Osteoblast (primary cell): ENCODE measurements at regions not wholly inside any gene's neighbourhood (a gene's known extent, or its start where the extent isn't known, plus 50 kb on each side); places are given as distances from the start of the nearest gene placed in this dataset.

Experiments used
- DNase-seq: peaks from one replicate; pipeline ENCODE4 v3.0.0; 2011; ENCODE audit warnings: low spot score, mixed read lengths; ENCODE audit not compliant: insufficient read length; ENCODE audit errors: missing footprints
- H2AFZ ChIP-seq: 2 replicates; pipeline ENCODE4 v1.6.0; 2011; ENCODE audit warnings: mild to moderate bottlenecking, low read length
- H3K27ac ChIP-seq: 2 replicates; pipeline ENCODE4 v1.5.1; 2011; ENCODE audit warnings: mild to moderate bottlenecking, low read depth, low read length, moderate library complexity
- H3K27me3 ChIP-seq: 2 replicates; pipeline ENCODE4 v1.6.0; 2012; ENCODE audit warnings: mild to moderate bottlenecking, control low read depth, inconsistent platforms, low read length, moderate library complexity; ENCODE audit not compliant: insufficient read depth
- H3K36me3 ChIP-seq: 2 replicates; pipeline ENCODE4 v1.5.1; 2011; ENCODE audit warnings: mild to moderate bottlenecking, low read length, control low read depth, moderate library complexity; ENCODE audit not compliant: insufficient read depth
- H3K4me1 ChIP-seq: 2 replicates; pipeline ENCODE4 v1.5.1; 2011; ENCODE audit warnings: mild to moderate bottlenecking, low read length, control low read depth, moderate library complexity; ENCODE audit not compliant: insufficient read depth
- H3K4me2 ChIP-seq: 2 replicates; pipeline ENCODE4 v1.6.0; 2011; ENCODE audit warnings: mild to moderate bottlenecking, low read length; ENCODE audit not compliant: insufficient read depth
- H3K4me3 ChIP-seq: fragments of 200-600 bp; sonication (generic); 3 replicates; pipeline ENCODE4 v1.5.1; 2012; ENCODE audit warnings: mild to moderate bottlenecking, low read length, inconsistent platforms; ENCODE audit not compliant: insufficient read depth
- H3K79me2 ChIP-seq: 2 replicates; pipeline ENCODE4 v1.6.0; 2012; ENCODE audit warnings: mild to moderate bottlenecking, low read length, control low read depth, inconsistent platforms; ENCODE audit not compliant: insufficient read depth
- H3K9me3 ChIP-seq: 2 replicates; pipeline ENCODE4 v1.5.1; 2011; ENCODE audit warnings: low read depth, low read length, control low read depth
- H4K20me1 ChIP-seq: 2 replicates; pipeline ENCODE4 v1.6.0; 2012; ENCODE audit warnings: mild to moderate bottlenecking, low read length, control low read depth; ENCODE audit not compliant: insufficient read depth
- TF ChIP-seq, protein P1 (sequence below): IDR thresholded peaks from 2 replicates; pipeline ENCODE4 v1.5.1; 2011; ENCODE audit warnings: mild to moderate bottlenecking, low read depth, low read length, moderate library complexity; ENCODE audit errors: extremely low read depth

DNA sequence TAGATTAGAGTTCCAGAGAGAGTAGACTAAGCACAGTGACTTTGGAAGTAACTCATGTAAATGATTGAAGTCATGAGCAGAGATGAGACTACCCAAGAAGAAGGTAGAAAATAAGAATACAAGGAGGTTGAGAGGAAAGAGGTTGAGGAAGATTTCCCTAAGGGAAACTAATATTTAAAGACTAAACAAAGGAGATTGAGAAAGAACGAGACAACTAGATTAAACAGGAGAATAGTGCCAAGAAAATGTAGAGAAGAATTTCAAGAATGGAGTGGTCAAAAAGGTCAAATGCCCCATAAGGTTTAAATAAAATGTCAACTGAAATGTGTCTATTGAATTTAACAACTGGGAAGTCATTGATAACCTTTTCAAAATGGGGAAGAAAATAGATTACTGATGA is 59.0 kb downstream of the RPS29 start:
- no peaks in the 10 kb centered on the region for H3K4me1 ChIP-seq
- H3K4me3 ChIP-seq: no peak overlapping the region
- no peaks in the 10 kb centered on the region for H4K20me1 ChIP-seq
- no peaks in the 10 kb centered on the region for H3K79me2 ChIP-seq
- no peak overlapping the region for H3K4me2 ChIP-seq
- no peaks in the 10 kb centered on the region for H3K27me3 ChIP-seq
- H2AFZ ChIP-seq: no peak overlapping the region
- H3K9me3 ChIP-seq: no peaks in the 10 kb centered on the region
- no peaks in the 10 kb centered on the region for H3K36me3 ChIP-seq
- DNase-seq: no peak
- no peak overlapping the region for H3K27ac ChIP-seq
- TF ChIP-seq, protein P1, sequence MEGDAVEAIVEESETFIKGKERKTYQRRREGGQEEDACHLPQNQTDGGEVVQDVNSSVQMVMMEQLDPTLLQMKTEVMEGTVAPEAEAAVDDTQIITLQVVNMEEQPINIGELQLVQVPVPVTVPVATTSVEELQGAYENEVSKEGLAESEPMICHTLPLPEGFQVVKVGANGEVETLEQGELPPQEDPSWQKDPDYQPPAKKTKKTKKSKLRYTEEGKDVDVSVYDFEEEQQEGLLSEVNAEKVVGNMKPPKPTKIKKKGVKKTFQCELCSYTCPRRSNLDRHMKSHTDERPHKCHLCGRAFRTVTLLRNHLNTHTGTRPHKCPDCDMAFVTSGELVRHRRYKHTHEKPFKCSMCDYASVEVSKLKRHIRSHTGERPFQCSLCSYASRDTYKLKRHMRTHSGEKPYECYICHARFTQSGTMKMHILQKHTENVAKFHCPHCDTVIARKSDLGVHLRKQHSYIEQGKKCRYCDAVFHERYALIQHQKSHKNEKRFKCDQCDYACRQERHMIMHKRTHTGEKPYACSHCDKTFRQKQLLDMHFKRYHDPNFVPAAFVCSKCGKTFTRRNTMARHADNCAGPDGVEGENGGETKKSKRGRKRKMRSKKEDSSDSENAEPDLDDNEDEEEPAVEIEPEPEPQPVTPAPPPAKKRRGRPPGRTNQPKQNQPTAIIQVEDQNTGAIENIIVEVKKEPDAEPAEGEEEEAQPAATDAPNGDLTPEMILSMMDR: no peak

DNA sequence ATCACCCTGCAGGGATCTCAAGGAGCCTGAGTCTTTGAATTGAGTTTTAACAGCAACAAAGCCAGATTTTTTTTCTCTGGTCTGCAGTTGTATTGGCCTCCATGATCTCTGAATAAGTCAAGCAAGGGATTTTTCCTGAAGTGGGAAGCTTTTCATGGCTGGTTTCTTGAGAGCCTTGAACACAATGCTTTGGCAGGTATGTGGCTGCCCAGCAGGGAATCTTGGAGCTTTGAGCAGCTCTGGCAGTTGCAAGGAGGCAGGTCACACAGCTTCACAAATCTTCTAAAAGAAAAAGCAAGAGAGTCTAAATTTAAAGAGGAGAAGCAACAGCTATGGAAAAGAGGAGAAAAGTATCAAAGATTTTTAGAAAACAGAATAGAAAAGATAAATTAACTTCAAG is 60.1 kb downstream of the RPS29 start:
- Histone ChIP-seq H3K27ac (no peak overlapping the region), H3K4me2 (no peak overlapping the region), H3K9me3 (no peaks in the 10 kb centered on the region), H3K4me3 (no peak overlapping the region), H3K79me2 (no peaks in the 10 kb centered on the region), H4K20me1 (no peaks in the 10 kb centered on the region), H2AFZ (no peak overlapping the region), H3K27me3 (peaks cover 5% of the 10 kb centered on the region), H3K36me3 (no peaks in the 10 kb centered on the region), H3K4me1 (no peaks in the 10 kb centered on the region)
- TF ChIP-seq, protein P1: no peak
- DNase-seq: no peak

DNA sequence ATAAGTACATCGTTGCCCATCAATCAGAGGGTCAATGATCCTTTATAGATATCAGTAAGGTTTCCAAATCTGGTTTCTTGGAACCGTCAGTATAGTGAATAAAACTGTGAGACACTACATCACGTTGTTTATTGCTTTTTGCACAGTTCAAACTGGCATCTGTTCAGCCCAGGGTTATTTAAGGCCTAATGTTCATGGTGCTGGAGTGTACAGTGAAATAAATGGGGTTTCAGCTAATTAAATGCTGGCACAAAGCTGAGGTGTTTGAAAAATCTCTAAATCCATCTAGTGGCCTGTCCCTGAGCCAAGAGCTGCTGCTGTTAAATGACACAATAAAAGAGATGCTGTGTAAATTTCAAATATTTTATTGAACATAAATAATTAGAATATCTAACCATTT is 69.9 kb downstream of the RPS29 start:
- H3K9me3 ChIP-seq: no peaks in the 10 kb centered on the region
- H3K36me3 ChIP-seq: no peaks in the 10 kb centered on the region
- TF ChIP-seq, protein P1: no peak
- no peaks in the 10 kb centered on the region for H4K20me1 ChIP-seq
- no peak overlapping the region for H3K4me2 ChIP-seq
- peaks cover 3% of the 10 kb centered on the region for H3K27me3 ChIP-seq
- DNase-seq: no peak
- H3K4me1 ChIP-seq: peaks cover 10% of the 10 kb centered on the region
- no peak overlapping the region for H3K27ac ChIP-seq
- H3K79me2 ChIP-seq: no peaks in the 10 kb centered on the region
- H2AFZ ChIP-seq: no peak overlapping the region
- H3K4me3 ChIP-seq: no peak overlapping the region

DNA sequence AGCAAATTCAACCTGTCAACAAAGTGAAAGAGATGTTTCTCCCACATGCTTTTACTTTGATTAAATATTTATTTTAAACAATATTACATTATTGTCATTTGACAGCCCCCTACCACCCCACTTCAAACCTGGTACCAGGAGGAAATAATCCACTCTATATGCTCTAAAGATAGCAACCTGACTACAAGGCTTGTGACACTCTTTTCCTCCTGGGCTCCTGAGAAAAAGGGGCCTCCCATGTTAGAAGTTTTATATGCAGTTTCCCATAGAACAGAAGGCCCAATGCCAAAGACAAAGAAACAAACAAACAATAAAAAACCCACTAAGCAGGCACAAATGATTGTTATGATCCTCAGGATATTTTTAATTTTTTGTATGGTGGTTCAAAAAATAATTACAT is 73.6 kb downstream of the RPS29 start:
- Histone ChIP-seq H3K4me3 (no peak overlapping the region), H3K79me2 (no peaks in the 10 kb centered on the region), H3K27ac (peak overlapping the region; percentile 29), H3K27me3 (no peaks in the 10 kb centered on the region), H4K20me1 (no peaks in the 10 kb centered on the region), H3K9me3 (no peaks in the 10 kb centered on the region), H3K36me3 (no peaks in the 10 kb centered on the region), H2AFZ (no peak overlapping the region), H3K4me2 (no peak overlapping the region), H3K4me1 (peaks cover 10% of the 10 kb centered on the region)
- DNase-seq: no peak
- TF ChIP-seq, protein P1: no peak
